Heart right ventricle (tissue), 16 donors: ENCODE measurements at regions not wholly inside any gene's neighbourhood (a gene's known extent, or its start where the extent isn't known, plus 50 kb on each side); places are given as distances from the start of the nearest gene placed in this dataset.

Source experiments
- ATAC-seq, 8 donors: fragments of 200-7000 bp; cut with Tn5 transposase; one replicate each; pipeline ENCODE4 v1.9.1; 2020; ENCODE audit warnings: mild to moderate bottlenecking in 8 of 8, moderate library complexity in 8 of 8, moderate number of reproducible peaks in 1 of 8
- DNase-seq, 2 donors: peaks; one replicate each; pipeline ENCODE4 v3.0.0-alpha.2; 2020
- H3K27ac ChIP-seq, 10 donors: fragments of 200-600 bp; sonication (generic) in 2 of 10; one replicate each; pipeline versions ENCODE4 v1.5.0 to v1.8.0; 2020 to 2022; ENCODE audit warnings: mild to moderate bottlenecking in 3 of 10
- H3K27me3 ChIP-seq, 7 donors: fragments of 200-600 bp; one replicate each; pipeline ENCODE4 v1.8.0; 2021 to 2022; ENCODE audit warnings: mild to moderate bottlenecking in 2 of 7
- H3K36me3 ChIP-seq, 9 donors: fragments of 200-600 bp; sonication (generic) in 1 of 9; one replicate each; pipeline versions ENCODE4 v1.5.0 to v1.8.0; 2020 to 2022; ENCODE audit warnings: mild to moderate bottlenecking in 2 of 9
- H3K4me1 ChIP-seq, 9 donors: fragments of 200-600 bp; sonication (generic) in 1 of 9; one replicate each; pipeline versions ENCODE4 v1.5.0 to v1.8.0; 2020 to 2022; ENCODE audit warnings: mild to moderate bottlenecking in 4 of 9
- H3K4me3 ChIP-seq, 10 donors: fragments of 200-600 bp; sonication (generic) in 2 of 10; one replicate each; pipeline versions ENCODE4 v1.5.0 to v1.8.0; 2020 to 2022; ENCODE audit warnings: mild to moderate bottlenecking in 7 of 10, moderate library complexity in 2 of 10
- H3K9me3 ChIP-seq, 11 donors: fragments of 200-600 bp in 10 of 11; sonication (generic) in 2 of 11; one replicate each; pipeline versions ENCODE4 v1.5.0 to v1.8.0; 2013 to 2022; ENCODE audit warnings: mild to moderate bottlenecking in 2 of 11, control low read depth in 1 of 11, moderate library complexity in 1 of 11
- WGBS, 2 donors: extraction: QIAGEN DNeasy Blood & Tissue Kit; methylation state at CpG; one replicate each; pipeline ENCODE4 v1.1.7; 2013; ENCODE audit warnings: inconsistent platforms in 1 of 2; 5-methylcytosine and 5-hydroxymethylcytosine counted together
- intact Hi-C, 10 donors: fragments of 100-400 bp; cut with DNase I; formaldehyde crosslinking; loops; one replicate each; pipeline versions ENCODE4 v1.11.1 to v1.14.2; 2022
- TF ChIP-seq, protein P1 (sequence below), 9 donors: fragments of 200-600 bp; sonication (generic) in 2 of 9; IDR thresholded peaks; one replicate each; pipeline versions ENCODE4 v1.5.0 to v1.8.0; 2021 to 2022; ENCODE audit warnings: antibody characterized with exemption in 9 of 9, mild to moderate bottlenecking in 5 of 9, moderate library complexity in 1 of 9
- donor health status: Arrhythmogenic right ventricular cardiomyopathy.
- donor health status: ischemic (EF 13 %, LVEDD 7.1; RV severe dilation, severe dysfunction).
- donor health status: healthy with polysubstance abuse.
- donor health status: DM: no; HTN: yes; CAD: no.
- donor health status: DM: no; HTN: no; CAD: no.
- donor health status: ischemic (EF 25% LVEDD 6.9; RV normal size, moderate dysfunction).
- donor health status: ischemic (EF 25% LVEDD 5.7; RV mildly dilated, moderate dysfunction).
- donor health status: healthy.
- donor health status: DM: yes; HTN: yes; CAD: no.
- donor health status: Ischemic cardiomyopathy.
- donor health status: ischemic (EF 35%, LVEDD 5.7; RV mildly dilated, moderate dysfunction).
- donor health status: nonischemic (EF 11% LVEDD 7.7; RV severe dilation, severe dysfunction).
- donor health status: DM: yes; HTN: yes; CAD: no.
- donor health status: PGD.
- donor health status: ischemic (EF 29% LVEDD 5.4; RV normal size, mild dysfunction).
- donor health status: nonischemic (EF 23%, LVEDD 6.1; RV moderate dilation, normal function).

DNA sequence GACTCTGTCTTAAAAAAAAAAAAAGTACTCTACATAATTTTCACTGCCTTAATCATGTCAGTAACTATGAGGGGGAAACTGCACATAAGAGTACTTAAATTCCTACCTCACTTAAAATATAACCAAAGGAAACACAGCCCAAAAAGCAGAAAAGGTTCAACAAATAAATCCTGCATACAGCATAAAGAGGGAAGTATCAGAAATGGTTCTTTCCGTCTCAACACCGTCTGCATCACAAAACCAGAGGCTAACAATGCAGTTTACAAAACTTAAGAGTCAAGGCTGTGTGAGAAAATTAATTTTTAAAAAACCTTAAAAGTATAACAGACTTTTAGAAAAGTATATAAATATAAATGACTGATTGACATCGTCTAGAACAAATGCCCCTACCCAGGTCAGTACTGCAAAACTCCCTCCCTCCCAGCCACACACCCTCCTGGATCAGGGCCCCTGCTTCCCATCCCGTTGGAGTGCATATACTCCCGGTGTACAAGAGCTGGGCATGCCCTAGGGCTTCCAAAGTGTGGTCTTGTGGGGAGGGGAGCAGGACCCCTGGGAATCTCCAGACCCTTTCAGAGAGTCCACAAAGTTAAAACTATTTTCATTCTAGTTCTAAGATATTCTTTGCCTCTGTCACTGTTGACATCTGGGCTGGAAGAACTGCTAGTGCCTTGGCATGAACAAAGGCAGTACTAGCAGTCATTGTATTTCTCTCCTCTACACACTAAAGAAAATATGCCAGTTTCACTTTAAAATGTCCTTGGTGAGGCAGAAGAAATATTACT lies 67.0 kb upstream of the SERTAD2 start:
- intact Hi-C loops, result loop anchor here in 2 of 10 donors (10.0 kb wide), 1 partner anchor 46 kb away; no protein-coding TSS in a partner anchor
- H3K36me3 ChIP-seq, result no peaks in the 10 kb centered on the region
- H3K27me3 ChIP-seq, result no peaks in the 10 kb centered on the region
- H3K27ac ChIP-seq, result no peak overlapping the region
- H3K4me3 ChIP-seq, result no peak overlapping the region
- no peak for DNase-seq
- H3K4me1 ChIP-seq, result peaks cover 0 to 4% (median 0%) of the 10 kb centered on the region in 9 donors
- ATAC-seq, result no peak
- TF ChIP-seq, protein P1, sequence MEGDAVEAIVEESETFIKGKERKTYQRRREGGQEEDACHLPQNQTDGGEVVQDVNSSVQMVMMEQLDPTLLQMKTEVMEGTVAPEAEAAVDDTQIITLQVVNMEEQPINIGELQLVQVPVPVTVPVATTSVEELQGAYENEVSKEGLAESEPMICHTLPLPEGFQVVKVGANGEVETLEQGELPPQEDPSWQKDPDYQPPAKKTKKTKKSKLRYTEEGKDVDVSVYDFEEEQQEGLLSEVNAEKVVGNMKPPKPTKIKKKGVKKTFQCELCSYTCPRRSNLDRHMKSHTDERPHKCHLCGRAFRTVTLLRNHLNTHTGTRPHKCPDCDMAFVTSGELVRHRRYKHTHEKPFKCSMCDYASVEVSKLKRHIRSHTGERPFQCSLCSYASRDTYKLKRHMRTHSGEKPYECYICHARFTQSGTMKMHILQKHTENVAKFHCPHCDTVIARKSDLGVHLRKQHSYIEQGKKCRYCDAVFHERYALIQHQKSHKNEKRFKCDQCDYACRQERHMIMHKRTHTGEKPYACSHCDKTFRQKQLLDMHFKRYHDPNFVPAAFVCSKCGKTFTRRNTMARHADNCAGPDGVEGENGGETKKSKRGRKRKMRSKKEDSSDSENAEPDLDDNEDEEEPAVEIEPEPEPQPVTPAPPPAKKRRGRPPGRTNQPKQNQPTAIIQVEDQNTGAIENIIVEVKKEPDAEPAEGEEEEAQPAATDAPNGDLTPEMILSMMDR (IDR thresholded peaks at IDR 0.05), result no peak
- no peaks in the 10 kb centered on the region for H3K9me3 ChIP-seq
- 71% methylated on average over 5 of the region's 5 CpGs for WGBS, 2 donors

DNA sequence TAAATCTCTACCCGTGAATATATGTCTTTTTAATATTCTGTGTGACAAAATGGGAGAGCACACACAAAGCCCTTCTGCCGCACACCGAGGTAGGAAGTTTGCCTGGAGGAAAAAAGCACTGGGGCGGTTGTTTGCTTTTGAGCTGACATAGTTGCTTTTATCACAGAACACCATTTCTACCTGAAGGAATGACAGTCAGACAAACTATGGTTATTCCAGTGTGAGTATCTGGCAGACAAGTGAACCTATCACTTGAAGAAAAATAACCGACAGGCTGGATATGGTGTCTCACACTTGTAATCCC lies 67.6 kb upstream of the SERTAD2 start:
- 91 to 93% methylated on average over 5 of the region's 5 CpGs for WGBS, 2 donors
- ATAC-seq (no peak), DNase-seq (no peak)
- Histone ChIP-seq H3K4me3 (no peak overlapping the region), H3K9me3 (no peaks in the 10 kb centered on the region), H3K4me1 (peaks cover 0 to under 1% (median 0%) of the 10 kb centered on the region in 9 donors), H3K27ac (no peak overlapping the region), H3K36me3 (no peaks in the 10 kb centered on the region), H3K27me3 (no peaks in the 10 kb centered on the region)
- intact Hi-C loops, result loop anchor here in 2 of 10 donors (10.0 kb wide), 1 partner anchor 46 kb away; no protein-coding TSS in a partner anchor
- TF ChIP-seq, protein P1 (IDR thresholded peaks at IDR 0.05), result no peak

DNA sequence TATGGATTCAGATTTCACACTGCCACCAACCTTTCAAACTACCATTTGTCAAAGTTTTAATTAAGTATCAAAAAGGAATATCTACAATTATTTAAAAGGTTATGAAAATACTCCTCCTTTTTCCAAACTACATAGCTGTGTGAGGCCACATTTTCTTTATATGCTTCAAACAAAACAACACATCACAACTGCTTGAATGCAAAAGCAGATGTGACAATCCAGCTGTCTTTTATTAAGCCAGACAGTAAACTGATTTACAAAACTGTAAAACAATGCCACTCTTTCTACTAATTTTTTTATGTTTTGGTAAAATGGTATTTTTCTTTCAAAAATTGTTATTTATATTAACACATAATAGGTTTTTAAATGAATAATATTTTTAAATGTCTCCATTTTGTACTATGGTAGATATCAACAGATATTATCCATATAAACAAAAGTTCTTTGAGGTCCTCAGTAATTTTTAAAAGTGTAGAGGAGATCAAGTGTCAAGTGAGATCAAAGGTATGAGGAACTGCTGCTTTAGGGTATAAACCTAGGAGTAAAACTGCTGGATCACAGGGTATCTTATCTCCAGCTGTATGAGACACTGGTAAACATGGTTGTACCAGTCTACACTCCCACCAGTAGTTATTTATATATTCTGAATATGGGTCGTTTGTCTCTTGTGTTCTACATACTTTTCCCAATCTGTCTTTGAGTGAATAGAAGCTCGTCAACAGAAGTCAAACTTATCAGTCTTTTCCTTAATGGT lies 68.8 kb upstream of the SERTAD2 start:
- no peak overlapping the region for H3K27ac ChIP-seq
- intact Hi-C loops, result loop anchor here in 2 of 10 donors (10.0 kb wide), 1 partner anchor 48 kb away; no protein-coding TSS in a partner anchor
- TF ChIP-seq, protein P1 (IDR thresholded peaks at IDR 0.05), result no peak
- H3K9me3 ChIP-seq, result no peaks in the 10 kb centered on the region
- no peak for DNase-seq
- H3K27me3 ChIP-seq, result no peaks in the 10 kb centered on the region
- H3K4me3 ChIP-seq, result no peak overlapping the region
- peaks cover 0 to 13% (median 7%) of the 10 kb centered on the region in 9 donors for H3K4me1 ChIP-seq
- ATAC-seq, result no peak
- no peaks in the 10 kb centered on the region for H3K36me3 ChIP-seq
- WGBS, 2 donors, result 54 to 58% methylated on average over 2 of the region's 2 CpGs

DNA sequence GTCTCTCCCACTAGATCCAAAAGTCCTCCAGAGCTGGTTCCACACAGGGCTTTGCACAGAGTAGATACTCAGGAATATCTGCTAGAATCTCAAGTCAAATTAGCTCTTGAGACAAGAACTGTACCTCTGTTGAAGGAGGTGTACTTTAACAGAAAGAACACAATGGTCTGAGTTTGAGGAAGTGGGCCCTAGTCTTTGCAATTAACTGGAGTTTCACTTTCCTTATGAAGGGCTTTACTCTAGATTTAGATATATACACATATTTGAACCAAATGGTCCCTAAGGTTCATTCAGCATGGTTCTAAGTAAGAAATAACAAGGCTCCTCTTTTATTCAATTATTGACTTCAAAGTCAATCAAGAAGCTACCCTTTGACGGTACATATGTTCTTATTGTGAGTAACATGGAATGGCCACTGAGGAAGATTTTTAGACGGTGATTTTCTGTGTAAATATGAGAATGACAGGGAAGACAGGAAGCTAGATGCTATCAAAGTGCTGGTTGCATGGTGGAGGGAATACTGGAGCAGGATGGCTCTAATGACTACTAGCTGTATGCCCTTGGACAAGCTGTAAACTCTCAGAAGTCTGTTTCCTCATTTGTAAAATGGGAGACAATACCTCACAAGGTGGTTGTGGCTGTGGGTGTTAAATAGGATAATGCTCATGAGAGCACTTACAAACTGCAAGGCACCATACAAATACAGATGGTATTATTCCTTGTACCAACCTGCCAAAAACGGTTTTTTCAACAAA lies 73.5 kb upstream of the SERTAD2 start:
- Histone ChIP-seq H3K4me1 (peaks cover 0 to 44% (median 23%) of the 10 kb centered on the region in 9 donors), H3K9me3 (no peaks in the 10 kb centered on the region), H3K36me3 (no peaks in the 10 kb centered on the region), H3K27me3 (no peaks in the 10 kb centered on the region), H3K4me3 (peak overlapping the region in 4 of 10 donors; percentile 3 to 19 (median 12)), H3K27ac (peak overlapping the region in 6 of 10 donors; percentile 9 to 85 (median 43))
- ATAC-seq (peak in 3 of 8 donors; percentile 43 to 61 (median 48)), DNase-seq (no peak)
- intact Hi-C loops, result loop anchor here in 2 of 10 donors (10.0 kb wide), 1 partner anchor 52 kb away; no protein-coding TSS in a partner anchor
- WGBS, 2 donors, result 77 to 80% methylated on average over 3 of the region's 3 CpGs
- TF ChIP-seq, protein P1 (IDR thresholded peaks at IDR 0.05), result no peak
